ENCODE measurements at regions not wholly inside any gene's neighbourhood (a gene's known extent, or its start where the extent isn't known, plus 50 kb on each side); places are given as distances from the start of the nearest gene placed in this dataset.
"Not testable (repeated sequence)": the region's sequence is repeated elsewhere in the genome, so short reads cannot be mapped to it uniquely, and the experiment has no call there.

- no peak for DNase-seq (ENCODE audit: low read depth in 3 of 3)
Measured at GRCh38 chr11:110874437-110875030, 162.3 kb upstream of the ARHGAP20 start.

DNA sequence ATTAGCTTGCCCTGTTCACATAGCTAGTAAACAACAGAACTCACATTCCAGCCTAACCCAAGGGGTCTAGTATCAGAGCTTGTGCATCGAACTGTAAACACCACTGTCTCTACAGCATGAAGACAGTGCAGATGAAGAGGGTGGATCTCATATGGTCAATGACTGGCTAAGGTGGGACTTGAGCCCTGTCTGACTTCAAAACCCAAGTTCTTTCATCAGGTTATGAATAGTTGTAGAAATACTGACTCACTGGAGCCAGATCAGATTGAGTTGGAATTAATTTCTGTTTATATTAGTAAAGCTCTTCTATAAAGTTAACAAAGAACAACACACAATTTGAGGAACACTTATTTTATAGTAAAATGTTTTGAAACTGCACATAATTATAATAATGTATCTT lies 161.7 kb upstream of the ARHGAP20 start:
- no peak for DNase-seq (ENCODE audit: low read depth in 3 of 3)

- DNase-seq (ENCODE audit: low read depth in 3 of 3), result no peak
Measured at GRCh38 chr11:110870816-110871522, 158.7 kb upstream of the ARHGAP20 start.

DNA sequence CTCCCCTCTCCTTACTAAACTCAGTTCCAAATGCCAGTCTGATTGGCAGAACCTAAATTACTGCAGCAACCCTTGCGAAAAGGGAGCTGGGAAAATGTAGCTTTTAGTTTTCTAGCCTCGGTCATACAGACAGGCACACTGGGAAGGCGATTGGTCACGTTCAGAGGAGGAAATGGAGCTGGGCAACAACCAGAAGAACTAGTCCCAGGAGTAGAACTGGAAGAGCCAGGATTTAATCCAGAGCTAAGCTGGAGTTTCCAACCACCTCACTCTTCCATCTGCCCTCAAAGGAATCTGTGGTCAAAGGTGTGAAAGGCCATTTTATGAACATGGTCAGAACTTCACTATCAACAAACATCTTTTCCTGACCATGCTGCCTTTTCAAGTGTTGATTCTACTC lies 155.7 kb upstream of the ARHGAP20 start:
- DNase-seq (ENCODE audit: low read depth in 3 of 3), result no peak

GRCh38 chr11:110866081-110866480 lies 153.8 kb upstream of the ARHGAP20 start:
- DNase-seq (ENCODE audit: low read depth in 3 of 3), result no peak

DNA sequence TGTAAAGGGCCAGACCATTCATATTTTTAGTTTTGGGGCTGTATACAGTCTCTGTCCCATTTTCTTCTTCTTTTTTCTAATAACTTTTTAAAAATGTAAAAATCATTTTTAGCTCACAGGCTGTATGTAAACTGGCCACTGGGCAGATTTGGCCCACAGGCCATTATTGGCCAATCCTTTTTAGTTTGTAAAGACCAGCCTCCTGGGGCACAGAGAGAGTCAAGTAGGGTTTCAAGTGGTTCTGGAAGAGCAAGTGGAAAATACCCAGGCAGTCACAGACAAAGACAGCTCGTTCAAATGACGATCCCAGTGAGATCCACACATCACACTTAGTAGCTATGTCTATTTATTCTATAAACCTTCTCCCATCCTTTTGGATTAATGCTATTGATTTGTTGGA lies 150.2 kb upstream of the ARHGAP20 start:
- no peak for DNase-seq (ENCODE audit: low read depth in 3 of 3)

GRCh38 chr11:110860461-110860860 lies 148.2 kb upstream of the ARHGAP20 start:
- no peak for DNase-seq (ENCODE audit: low read depth in 3 of 3)

- DNase-seq (ENCODE audit: low read depth in 3 of 3), result no peak
Measured at GRCh38 chr11:110859998-110860397, 147.8 kb upstream of the ARHGAP20 start.

- DNase-seq (ENCODE audit: low read depth in 3 of 3), result no peak
Measured at GRCh38 chr11:110859240-110859840, 147.1 kb upstream of the ARHGAP20 start.

DNA sequence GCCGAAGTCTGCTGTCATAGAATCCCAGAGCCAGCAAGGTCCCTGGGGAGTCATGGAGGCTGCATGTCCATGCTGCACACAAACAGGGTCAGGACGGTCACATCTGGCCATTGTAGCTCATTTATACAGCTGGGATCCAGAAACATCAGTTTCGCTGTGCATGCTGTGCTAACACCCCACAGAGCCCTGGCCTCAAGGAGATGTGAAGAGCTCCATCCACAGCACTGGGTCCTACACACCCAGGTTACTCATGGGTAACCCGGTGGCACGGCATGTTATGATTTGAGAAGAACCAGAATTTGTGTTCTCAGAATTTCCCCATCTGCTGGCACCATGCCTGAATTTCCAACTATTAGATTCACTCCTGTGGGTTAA lies 146.3 kb upstream of the ARHGAP20 start:
- no peak for DNase-seq (ENCODE audit: low read depth in 3 of 3)

- DNase-seq (ENCODE audit: low read depth in 3 of 3), result no peak
Measured at GRCh38 chr11:110857892-110858546, 145.8 kb upstream of the ARHGAP20 start.

DNA sequence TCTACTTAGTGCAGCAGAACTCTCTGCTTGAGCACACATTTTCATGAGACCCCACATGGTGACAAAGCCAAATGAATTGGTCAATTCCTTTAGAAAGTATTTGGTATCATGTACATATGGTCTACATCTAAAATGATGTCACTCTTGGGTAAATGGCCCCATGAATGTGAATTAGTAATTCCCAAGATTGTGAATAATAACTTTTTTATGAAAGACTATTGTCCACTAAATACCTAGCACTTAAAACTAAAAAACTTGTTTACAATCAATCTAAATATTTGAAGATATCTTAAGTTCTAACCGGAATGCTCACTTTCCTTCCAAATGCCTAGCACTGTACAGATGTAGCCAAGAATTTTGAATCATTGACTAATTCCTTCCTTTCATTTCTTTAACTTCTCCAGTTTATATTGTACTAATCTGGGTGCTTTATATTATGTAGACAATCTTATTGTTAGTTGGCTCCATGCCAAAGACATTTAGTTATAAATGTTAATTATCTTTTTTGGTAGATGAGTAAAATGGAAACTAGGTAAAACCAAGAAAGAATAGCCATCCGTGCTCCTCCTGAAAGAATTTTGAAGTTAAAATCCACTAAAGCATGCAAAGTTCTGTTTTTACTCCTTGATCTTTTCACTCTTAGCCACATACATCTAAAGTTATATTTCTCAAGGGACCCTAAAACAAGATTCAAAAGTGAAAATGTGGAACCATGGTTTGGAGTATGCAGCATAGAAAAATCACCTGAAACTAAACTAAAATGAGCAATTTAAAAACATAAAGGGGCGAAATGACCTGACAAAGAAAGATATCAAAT lies 145.0 kb upstream of the ARHGAP20 start:
- no peak for DNase-seq (ENCODE audit: low read depth in 3 of 3)

GRCh38 chr11:110856340-110856739 lies 144.1 kb upstream of the ARHGAP20 start:
- no peak for DNase-seq (ENCODE audit: low read depth in 3 of 3)

DNA sequence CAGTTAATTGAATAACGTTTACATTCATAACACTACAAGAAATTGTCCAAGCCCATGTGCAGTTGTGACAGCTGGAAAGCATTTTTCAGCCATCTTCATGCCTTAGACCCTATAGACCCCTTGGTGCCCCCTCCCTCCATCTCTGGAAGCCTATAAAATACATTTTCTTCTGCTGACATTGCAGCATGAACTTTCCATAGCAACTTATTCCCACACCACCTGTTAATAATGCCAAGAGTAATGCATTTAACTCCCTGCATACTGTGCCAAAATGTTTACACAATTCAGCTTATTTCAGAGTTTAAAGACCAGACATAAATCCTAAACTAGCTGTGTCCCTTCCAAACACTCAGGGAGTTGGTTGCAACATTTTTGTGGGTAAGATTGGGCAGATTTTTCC lies 143.0 kb upstream of the ARHGAP20 start:
- no peak for DNase-seq (ENCODE audit: low read depth in 3 of 3)

DNA sequence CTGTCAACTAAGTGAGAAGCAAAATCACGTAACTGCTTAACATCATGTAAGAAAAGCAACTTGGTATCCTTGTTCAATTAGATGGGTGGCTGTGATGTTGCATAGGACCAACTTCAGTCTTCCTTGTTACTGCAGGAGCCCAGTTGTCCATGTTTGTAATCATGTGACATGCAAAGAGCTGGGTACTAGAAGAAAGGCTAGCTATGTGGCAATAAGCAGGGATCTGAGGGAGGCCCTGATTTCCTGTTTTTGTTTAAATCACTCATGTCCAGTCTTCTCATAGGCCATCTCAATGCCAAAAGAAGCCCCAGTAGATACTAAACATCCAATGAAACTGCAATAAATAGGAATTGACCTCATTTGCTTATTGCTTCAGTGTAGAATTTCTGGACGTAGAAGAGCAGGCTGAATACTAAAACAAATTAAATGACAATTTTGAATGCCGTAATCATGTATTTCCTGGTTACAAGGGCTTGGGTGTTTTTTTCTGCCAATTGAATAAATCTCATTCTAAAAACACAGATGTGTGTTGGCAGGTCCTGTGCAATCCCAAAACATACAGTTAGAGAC lies 140.8 kb upstream of the ARHGAP20 start:
- DNase-seq (ENCODE audit: low read depth in 3 of 3), result no peak

- no peak for DNase-seq (ENCODE audit: low read depth in 3 of 3)
Measured at GRCh38 chr11:110850846-110851245, 138.6 kb upstream of the ARHGAP20 start.

DNA sequence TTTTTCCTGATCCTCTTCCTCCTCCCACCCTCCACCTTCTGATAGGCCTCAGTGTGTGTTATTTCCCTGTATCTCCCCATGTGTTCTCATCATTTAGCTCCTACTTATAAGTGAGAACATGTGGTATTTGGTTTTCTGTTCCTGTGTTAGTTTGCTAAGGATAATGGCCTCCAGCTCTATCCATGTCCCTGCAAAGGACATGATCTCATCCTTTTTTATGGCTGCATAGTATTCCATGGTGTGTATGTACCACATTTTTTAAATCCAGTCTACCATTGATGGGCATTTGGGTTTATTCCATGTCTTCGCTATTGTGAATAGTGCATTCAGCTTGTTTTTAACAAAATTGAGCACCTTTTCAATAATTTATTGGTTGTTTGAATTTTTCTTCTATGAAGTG lies 130.8 kb upstream of the ARHGAP20 start:
- DNase-seq (ENCODE audit: low read depth in 3 of 3), result not testable (repeated sequence)

DNA sequence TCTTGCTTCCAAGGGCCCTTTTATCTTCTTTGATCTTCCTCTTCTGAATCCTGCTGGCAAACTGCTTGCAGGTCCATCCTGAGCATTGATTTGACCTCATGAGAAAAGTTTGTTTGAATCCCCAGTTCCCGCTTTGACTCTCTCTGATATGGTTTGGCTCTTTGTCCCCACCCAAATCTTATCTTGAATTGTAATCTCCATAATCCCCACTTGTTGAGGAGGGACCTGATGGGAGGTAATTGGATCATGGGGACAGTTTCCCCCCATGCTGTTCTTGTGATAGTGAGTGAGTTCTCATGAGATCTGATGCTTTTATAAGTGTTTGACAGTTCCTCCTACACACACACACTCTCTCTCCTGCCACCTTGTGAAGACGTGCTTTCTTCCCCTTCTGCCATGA lies 126.6 kb upstream of the ARHGAP20 start:
- DNase-seq (ENCODE audit: low read depth in 3 of 3), result no peak

- DNase-seq (ENCODE audit: low read depth in 3 of 3), result no peak
Measured at GRCh38 chr11:110837603-110838002, 125.4 kb upstream of the ARHGAP20 start.

DNA sequence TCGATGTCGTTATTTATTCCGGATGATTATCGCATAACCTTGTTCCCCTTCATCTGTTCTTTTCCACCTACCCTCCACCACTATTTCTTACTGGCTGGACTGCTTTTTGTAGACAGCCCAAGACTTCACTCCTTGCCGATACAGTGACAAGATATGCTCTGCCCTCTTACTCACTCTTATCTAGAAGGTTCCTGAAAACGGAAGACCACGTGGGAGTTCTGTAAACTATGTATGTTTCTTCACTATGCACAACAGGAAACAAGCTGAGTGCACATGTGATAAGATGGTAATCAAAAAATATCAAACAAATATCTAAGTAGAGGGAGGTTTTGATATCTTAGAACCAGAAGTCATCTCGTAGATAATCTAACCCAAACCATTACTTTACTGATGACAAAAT lies 122.9 kb upstream of the ARHGAP20 start:
- DNase-seq (ENCODE audit: low read depth in 3 of 3), result no peak

DNA sequence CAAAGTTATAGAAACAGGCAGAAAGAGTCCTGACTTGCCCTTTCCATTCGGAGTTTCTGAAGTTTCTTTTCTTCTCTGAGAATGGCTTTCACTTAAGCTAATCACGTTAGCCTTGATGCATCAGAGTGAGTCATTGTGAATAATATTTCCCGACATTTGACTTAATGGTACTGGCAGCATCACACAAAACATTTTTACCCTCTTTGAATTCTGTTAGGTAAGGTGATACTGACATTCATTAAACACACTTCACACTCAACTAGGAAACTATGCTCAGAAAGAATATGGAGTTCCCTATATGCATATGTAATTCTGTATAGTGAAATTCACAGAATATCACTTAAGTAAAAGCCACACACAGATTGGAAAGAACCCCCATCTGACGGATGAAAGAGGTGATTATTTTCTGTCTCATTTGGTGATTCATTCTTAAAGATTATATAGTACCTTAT lies 120.8 kb upstream of the ARHGAP20 start:
- no peak for DNase-seq (ENCODE audit: low read depth in 3 of 3)

- no peak for DNase-seq (ENCODE audit: low read depth in 3 of 3)
Measured at GRCh38 chr11:110832539-110832938, 120.3 kb upstream of the ARHGAP20 start.
